GM10248 (cell line): ENCODE measurements at regions not wholly inside any gene's neighbourhood (a gene's known extent, or its start where the extent isn't known, plus 50 kb on each side); places are given as distances from the start of the nearest gene placed in this dataset.
A peak's percentile ranks its signal among the peaks of the same experiment; 100 is the strongest.
"Not testable (repeated sequence)": the region's sequence is repeated elsewhere in the genome, so short reads cannot be mapped to it uniquely, and the experiment has no call there.

Source experiments
- CTCF ChIA-PET: fragments of 300-600 bp; sonication (Branson Sonifier 250); formaldehyde crosslinking; extraction: SDS; loops from one replicate; lab custom pipeline; 2021; ENCODE audit warnings: antibody characterized with exemption; lab: Yijun Ruan, JAX
- POLR2A ChIA-PET: fragments of 350-650 bp; sonication (Branson Sonifier 250); formaldehyde crosslinking; extraction: SDS; loops from one replicate; lab custom pipeline; 2020; ENCODE audit warnings: antibody characterized with exemption; lab: Yijun Ruan, JAX
- DNase-seq: peaks from one replicate; pipeline ENCODE4 v3.0.0; 2012; ENCODE audit errors: extremely low spot score
- CTCF ChIP-seq: IDR thresholded peaks from 2 replicates; pipeline ENCODE4 v1.5.1; 2012; ENCODE audit warnings: mild to moderate bottlenecking, low read depth; ENCODE audit errors: extremely low read depth, missing control alignments, control extremely low read depth

- TF ChIP-seq CTCF = no peak
- DNase-seq = no peak
- POLR2A ChIA-PET = no interaction called here
- CTCF ChIA-PET = no interaction called here
Measured at GRCh38 chr7:138388673-138389491, 71.2 kb upstream of the TRIM24 start.

- POLR2A ChIA-PET = no interaction called here
- TF ChIP-seq CTCF = no peak
- no peak for DNase-seq
- CTCF ChIA-PET = no interaction called here
Measured at GRCh38 chr7:138395763-138396162, 64.3 kb upstream of the TRIM24 start.

- ChIA-PET CTCF (interaction anchor here (1.1 kb wide), 1 partner anchor 9 kb away, joined by 3 read pairs; no protein-coding TSS in a partner anchor), POLR2A (no interaction called here)
- TF ChIP-seq CTCF = no peak
- DNase-seq = peak; percentile 59
Measured at GRCh38 chr7:138396251-138397070, 63.6 kb upstream of the TRIM24 start.

- DNase-seq, POLR2A ChIA-PET: not testable (repeated sequence)
- CTCF ChIA-PET = interaction anchor here (1.1 kb wide), 1 partner anchor 10 kb away, joined by 3 read pairs; no protein-coding TSS in a partner anchor
Measured at GRCh38 chr7:138397071-138397433, 63.0 kb upstream of the TRIM24 start.

- no peak for DNase-seq
- ChIA-PET CTCF (no interaction called here), POLR2A (no interaction called here)
- TF ChIP-seq CTCF = no peak
Measured at GRCh38 chr7:138398857-138399256, 61.2 kb upstream of the TRIM24 start.

- ChIA-PET POLR2A (no interaction called here), CTCF (no interaction called here)
- DNase-seq = no peak
- no peak for TF ChIP-seq CTCF
Measured at GRCh38 chr7:138400400-138400886, 59.6 kb upstream of the TRIM24 start.
